GM19372 (cell line): ENCODE measurements at regions not wholly inside any gene's neighbourhood (a gene's known extent, or its start where the extent isn't known, plus 50 kb on each side); places are given as distances from the start of the nearest gene placed in this dataset.

ENCODE experiments used
- ATAC-seq: cut with Tn5 transposase; IDR thresholded peaks from one replicate; pipeline ENCODE4 v1.9.1; 2021; ENCODE audit warnings: mild to moderate bottlenecking, low read depth, moderate library complexity; ENCODE audit not compliant: unreplicated experiment

- no peak for ATAC-seq
Measured at GRCh38 chr1:217097819-217098218, 374.6 kb upstream of the ESRRG start.

DNA sequence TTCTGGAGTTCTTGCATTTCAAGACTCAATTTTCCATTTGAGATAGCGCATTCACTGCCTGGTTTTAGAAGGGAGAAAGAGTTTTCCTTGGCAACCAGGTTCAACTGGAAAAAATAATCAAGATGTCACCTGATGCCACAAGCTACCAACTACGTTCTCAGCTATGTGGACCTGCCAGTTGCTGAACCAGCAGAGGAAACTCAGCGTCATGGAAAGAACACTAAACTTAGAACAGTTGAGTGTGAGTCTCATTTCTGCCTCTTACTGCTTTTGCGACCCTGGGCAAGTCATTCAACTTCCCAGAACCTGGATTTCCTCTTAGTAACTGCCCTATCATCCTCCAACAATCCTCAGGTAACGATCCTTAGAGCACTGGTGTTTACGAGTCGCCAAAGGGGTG is 373.0 kb upstream of the ESRRG start:
- no peak for ATAC-seq

DNA sequence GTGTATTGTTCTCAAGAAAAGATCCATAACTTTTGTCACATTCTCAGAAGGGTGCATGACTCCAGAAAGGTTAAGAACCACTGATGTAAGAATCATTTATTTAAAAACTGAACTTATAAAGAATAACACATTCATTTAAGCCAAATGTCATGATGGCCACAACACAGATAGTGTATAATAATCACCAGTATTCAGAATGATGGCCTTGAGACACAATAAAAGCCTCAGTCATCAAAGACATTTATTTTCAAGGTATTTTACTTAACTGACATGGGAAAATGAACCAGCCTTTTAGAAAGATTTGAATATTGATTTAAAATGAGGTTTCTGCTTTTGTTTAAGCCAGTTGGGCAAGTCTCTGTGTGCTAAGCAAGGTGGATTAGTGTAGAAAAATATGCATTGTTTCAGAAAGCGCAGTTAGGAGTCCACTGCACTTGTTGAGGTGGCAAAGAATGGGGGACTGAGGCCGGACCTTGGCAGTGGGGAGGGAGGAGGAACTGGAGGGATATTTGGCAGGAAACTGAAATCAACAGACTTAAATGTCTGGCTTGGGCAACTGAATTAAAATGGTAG is 371.9 kb upstream of the ESRRG start:
- ATAC-seq: no peak

GRCh38 chr1:217091561-217091960 is 368.3 kb upstream of the ESRRG start:
- no peak for ATAC-seq

DNA sequence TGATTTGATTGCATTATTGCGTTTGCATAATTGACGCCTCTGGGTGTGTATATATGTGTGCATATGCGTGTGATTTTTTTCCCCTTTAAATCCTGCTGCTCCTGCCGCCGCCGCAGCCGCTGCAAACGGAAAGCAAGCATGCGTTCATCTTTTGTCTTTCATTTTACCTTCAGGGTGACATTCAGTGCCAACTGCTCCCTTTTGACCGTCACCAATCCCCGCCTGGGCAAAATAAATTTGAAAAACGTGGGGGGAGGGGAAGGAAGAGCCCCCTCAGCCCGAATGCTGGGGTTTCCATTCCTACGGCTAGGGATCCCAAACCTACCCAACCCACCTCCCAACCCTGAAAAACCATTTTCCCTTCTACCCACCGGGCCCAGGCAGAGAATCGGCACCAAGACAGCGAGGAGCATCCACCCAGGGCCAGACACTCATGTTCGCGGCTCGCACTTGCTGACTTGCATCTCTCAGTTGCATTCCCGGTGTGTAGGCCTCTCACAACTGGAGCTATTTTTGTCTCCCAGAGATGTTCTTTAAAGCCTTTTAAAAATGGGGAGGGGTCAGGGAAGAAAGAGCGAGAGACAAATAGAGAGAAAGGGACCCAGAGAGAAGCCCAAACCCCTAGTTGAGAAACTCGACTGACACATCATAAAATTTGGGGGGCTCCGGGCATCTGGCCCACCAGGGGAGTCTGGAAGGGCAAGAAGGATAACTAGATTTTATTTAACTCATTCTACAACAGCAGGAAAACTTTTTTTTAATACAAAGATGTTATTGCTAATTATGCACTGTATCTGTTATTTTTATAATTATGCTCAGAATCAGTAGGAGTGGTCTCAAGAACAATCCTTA is 367.1 kb upstream of the ESRRG start:
- ATAC-seq: no peak

DNA sequence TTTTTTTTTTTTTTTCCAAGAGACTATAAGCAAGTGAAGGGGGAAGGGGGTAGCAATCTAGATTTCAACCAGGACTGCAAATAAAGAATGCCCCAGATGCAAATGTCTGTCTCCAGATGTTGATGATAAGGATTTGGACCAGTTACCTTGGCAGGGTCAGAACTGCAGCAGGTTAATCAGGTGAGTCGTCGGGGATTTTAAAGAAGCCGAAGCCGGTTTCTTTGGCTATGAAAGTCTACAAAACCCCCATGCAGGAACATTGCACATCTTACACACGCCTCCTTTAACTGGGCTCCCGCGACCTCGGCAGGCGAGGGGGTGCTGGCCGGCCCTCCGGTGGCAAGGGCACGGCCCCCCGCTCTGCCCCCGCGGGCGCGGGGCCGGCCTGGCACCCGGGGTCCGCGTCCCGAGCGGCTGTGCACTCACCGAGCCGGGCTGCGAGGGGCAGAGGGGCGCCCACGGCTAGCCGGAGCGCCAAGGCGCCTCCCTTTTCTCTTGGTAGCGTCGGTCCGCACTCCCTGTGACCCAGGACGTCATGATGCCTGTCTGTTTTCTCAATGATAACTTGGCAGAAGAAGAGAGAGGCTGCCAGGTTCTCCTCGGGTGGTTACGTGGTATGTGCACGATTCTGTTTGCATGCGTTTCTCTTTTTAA is 366.3 kb upstream of the ESRRG start:
- no peak for ATAC-seq

GRCh38 chr1:217088521-217089284 is 365.5 kb upstream of the ESRRG start:
- no peak for ATAC-seq

GRCh38 chr1:217088011-217088410 is 364.8 kb upstream of the ESRRG start:
- ATAC-seq: no peak

- no peak for ATAC-seq
Measured at GRCh38 chr1:217079584-217079983, 356.4 kb upstream of the ESRRG start.

DNA sequence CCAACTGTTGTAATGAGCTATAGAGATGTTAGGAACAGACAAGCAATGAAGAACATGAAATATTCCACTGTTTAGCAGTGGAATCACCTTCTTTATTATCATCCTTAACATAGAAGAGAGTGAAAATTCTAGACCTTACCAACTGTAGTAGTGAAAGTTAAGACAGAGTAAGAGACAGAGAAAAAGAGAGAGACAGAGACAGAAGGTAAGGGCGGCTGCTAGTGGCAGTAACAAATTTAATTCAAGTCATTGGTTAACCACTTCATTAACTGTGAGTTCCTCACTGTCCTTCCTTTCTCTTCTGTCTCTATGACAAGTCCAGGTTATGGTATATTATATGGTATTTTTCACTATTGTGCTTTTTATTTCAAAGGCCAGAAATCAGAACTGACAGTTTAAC is 355.7 kb upstream of the ESRRG start:
- no peak for ATAC-seq

DNA sequence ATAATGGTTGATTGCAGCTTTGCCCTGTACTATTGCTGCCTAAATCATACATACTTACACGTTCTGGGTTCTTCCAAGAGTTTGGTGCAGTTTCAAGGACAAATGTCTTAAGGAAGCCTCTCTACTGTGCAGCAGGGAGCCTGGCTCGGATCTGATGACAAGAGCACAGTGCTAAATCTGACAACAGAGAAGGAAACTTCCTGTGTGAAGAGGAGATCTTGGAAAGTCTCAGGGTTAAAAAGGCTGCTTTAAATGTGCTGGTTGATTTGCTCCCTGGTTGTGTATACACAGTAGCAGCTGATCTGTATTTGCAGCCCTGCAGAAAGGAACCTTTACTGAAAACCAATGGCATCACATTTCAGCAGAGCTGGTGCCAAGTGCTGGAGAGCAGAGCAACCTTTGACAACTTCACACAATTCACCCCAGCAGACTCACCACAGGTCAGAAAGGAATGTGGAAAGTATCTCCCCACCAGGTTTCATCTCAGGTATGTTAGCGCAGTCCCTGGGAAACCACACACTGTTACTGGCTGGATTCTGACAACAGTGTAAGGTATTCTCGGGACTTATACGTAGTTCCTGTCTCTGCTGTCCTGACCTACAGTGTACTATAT is 355.0 kb upstream of the ESRRG start:
- ATAC-seq: no peak

DNA sequence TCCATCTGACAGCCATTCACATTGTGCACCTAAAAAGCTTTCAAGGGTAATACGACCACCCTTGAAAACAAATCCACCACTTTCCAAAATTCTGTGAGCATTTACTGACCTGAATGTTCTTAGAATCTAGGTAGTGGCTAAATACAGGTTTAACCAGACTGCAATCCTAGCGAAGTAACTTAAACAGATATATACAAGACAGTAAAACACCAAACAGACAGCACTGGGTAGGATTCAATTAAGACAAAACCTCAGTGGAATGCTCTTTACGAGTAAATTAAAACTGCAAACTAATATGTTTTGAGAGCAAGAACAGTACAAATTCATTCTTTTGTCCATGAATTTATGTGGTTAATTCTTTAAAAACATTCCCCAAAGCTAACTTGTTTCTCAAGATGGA is 354.2 kb upstream of the ESRRG start:
- ATAC-seq: no peak

DNA sequence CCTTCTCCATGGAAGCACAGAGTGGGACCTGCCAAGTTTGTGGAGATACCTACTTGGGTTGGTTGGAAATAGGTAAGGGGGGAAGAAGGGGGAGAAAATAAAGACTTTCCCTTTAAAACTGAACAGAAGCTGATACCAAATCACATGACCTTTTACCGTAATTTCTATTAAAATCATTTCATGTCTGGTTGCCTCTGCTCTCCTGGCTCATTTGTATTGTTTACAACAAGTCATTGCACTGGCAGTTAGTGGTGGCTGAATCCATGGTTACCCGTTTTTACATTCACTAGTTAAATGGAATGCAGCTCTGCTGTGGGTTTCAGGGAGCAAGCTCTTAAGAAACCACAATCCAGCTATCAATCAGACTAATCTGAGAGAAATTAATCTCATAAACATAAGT is 353.7 kb upstream of the ESRRG start:
- ATAC-seq: no peak

GRCh38 chr1:217072926-217073325 is 349.7 kb upstream of the ESRRG start:
- no peak for ATAC-seq

DNA sequence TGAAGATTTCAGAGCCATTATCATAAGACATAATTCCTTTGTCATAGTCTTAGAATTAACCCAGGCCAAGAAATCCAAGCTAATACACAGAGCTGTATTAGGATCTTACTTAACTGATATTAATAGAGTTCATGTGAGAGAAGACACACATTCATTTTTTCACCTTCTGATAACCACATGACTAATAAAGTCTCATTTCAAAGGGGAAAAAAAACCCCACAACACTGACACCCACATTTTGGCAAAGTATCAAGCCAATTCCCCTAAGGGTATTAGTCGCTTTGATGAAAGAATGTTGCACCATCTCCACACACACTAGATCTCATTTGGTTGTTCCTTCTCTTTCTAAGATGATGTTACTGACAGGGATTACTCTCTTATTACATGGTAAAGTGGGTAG is 344.4 kb upstream of the ESRRG start:
- no peak for ATAC-seq

GRCh38 chr1:217066794-217067193 is 343.6 kb upstream of the ESRRG start:
- no peak for ATAC-seq

GRCh38 chr1:217063172-217063908 is 340.1 kb upstream of the ESRRG start:
- no peak for ATAC-seq

DNA sequence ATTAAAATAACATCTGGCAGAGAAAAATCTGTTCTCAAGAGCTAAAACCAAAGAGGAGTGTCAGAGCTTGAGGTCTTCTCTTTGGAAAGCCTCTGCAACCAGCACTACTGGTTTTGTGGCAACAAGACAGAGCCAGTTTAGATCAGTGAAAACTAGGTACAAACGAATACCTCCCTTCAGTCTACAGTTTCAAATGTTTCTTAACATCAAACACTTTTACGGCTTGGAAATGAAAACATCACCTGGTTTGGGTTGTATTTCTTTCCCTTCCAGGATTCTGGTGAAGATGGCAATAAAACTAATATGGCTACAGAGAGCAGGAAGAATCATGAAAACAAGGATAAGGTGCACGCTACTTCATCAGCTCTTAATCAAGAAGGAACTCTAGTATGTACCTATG is 339.4 kb upstream of the ESRRG start:
- ATAC-seq: no peak

- no peak for ATAC-seq
Measured at GRCh38 chr1:217059401-217059800, 336.2 kb upstream of the ESRRG start.

DNA sequence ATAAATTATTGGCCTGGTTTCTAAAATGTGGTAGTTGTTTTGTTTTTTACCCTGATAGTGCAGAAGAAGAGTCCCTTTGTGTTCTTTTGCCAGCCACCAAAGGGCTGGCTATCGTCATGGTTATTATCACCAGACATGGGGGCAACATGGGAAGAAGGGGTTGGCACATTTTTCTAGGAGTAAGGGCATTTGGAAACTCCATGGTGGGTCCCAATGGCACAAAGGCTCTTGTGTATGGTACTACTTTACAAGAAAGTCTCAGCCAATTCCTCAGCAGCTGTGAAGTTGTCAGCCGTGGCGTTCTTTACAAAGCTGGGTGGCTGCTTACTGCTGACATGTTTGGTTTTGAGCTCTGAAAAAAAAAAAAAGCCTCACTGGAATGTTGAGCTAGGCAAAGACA is 330.4 kb upstream of the ESRRG start:
- ATAC-seq: no peak
